CD14-positive monocyte (primary cell): ENCODE measurements at regions not wholly inside any gene's neighbourhood (a gene's known extent, or its start where the extent isn't known, plus 50 kb on each side); places are given as distances from the start of the nearest gene placed in this dataset.

Source experiments
- DNase-seq, 3 donors: peaks; one replicate each; pipeline ENCODE4 v3.0.0-alpha.2; 2011 to 2022
- H2AFZ ChIP-seq: 2 replicates; pipeline ENCODE4 v1.6.0; 2012; ENCODE audit warnings: mild to moderate bottlenecking, low read depth, low read length, inconsistent platforms; ENCODE audit not compliant: insufficient read depth, poor library complexity, severe bottlenecking
- H3K27ac ChIP-seq, 2 donors: 1 replicate in 1 of 2; 2 replicates in 1 of 2; pipeline ENCODE4 v1.5.1; 2012 to 2013; ENCODE audit warnings: low read length in 2 of 2, control low read depth in 1 of 2, inconsistent platforms in 1 of 2, low read depth in 1 of 2, mild to moderate bottlenecking in 1 of 2
- H3K27me3 ChIP-seq, 2 donors: one replicate each; pipeline versions ENCODE4 v1.6.0 to v1.6.1; 2011 to 2013; ENCODE audit warnings: low read length in 2 of 2; ENCODE audit not compliant: control insufficient read depth in 2 of 2, insufficient read depth in 2 of 2
- H3K36me3 ChIP-seq, 2 donors: replicated peaks in 1 of 2; 1 replicate in 1 of 2; 2 replicates in 1 of 2; pipeline versions ENCODE4 v1.5.1 to v1.6.1; 2012 to 2013; ENCODE audit warnings: low read length in 2 of 2, control low read depth in 1 of 2, inconsistent platforms in 1 of 2, mild to moderate bottlenecking in 1 of 2; ENCODE audit not compliant: insufficient read depth in 2 of 2, control insufficient read depth in 1 of 2
- H3K4me1 ChIP-seq, 2 donors: 1 replicate in 1 of 2; 2 replicates in 1 of 2; pipeline versions ENCODE4 v1.5.1 to v1.6.1; 2012 to 2013; ENCODE audit warnings: low read length in 2 of 2, control low read depth in 1 of 2, inconsistent platforms in 1 of 2, mild to moderate bottlenecking in 1 of 2, moderate library complexity in 1 of 2; ENCODE audit not compliant: insufficient read depth in 2 of 2, control insufficient read depth in 1 of 2
- H3K4me2 ChIP-seq: replicated peaks from 2 replicates; pipeline ENCODE3; 2012; ENCODE audit warnings: low read length, moderate library complexity, mild to moderate bottlenecking; ENCODE audit not compliant: poor library complexity, severe bottlenecking; ENCODE audit errors: extremely low read depth
- H3K4me3 ChIP-seq, 3 experiments: fragments of 200-600 bp in 1 of 3; sonication (generic) in 1 of 3; replicated peaks in 1 of 3; 1 replicate in 2 of 3; 2 replicates in 1 of 3; pipeline ENCODE4 v1.5.1; 2011 to 2013; ENCODE audit warnings: low read length in 3 of 3, mild to moderate bottlenecking in 3 of 3, control low read depth in 2 of 3, low read depth in 2 of 3, inconsistent platforms in 1 of 3, moderate library complexity in 1 of 3
- H3K79me2 ChIP-seq: 2 replicates; pipeline ENCODE4 v1.6.0; 2012; ENCODE audit warnings: mild to moderate bottlenecking, control low read depth, inconsistent platforms, low read length, moderate library complexity; ENCODE audit not compliant: insufficient read depth
- H3K9ac ChIP-seq: 2 replicates; pipeline ENCODE4 v1.6.0; 2017; ENCODE audit warnings: low read length, mild to moderate bottlenecking; ENCODE audit not compliant: insufficient read depth, poor library complexity, severe bottlenecking
- H3K9me3 ChIP-seq, 2 donors: replicated peaks in 1 of 2; 1 replicate in 1 of 2; 2 replicates in 1 of 2; pipeline versions ENCODE4 v1.5.1 to v1.6.1; 2012 to 2013; ENCODE audit warnings: low read length in 2 of 2, control low read depth in 1 of 2; ENCODE audit not compliant: control insufficient read depth in 1 of 2, insufficient read depth in 1 of 2
- H4K20me1 ChIP-seq: 2 replicates; pipeline ENCODE4 v1.6.0; 2012; ENCODE audit warnings: mild to moderate bottlenecking, low read length, control low read depth, moderate library complexity; ENCODE audit not compliant: insufficient read depth
- H3K27ac Mint-ChIP-seq, 7 donors: one replicate each; pipeline ENCODE4 v1.8.0; 2020; ENCODE audit warnings: mild to moderate bottlenecking in 7 of 7, mixed read lengths in 7 of 7, moderate library complexity in 6 of 7, inconsistent platforms in 2 of 7
- H3K27me3 Mint-ChIP-seq, 3 donors: one replicate each; pipeline ENCODE4 v1.8.0; 2021 to 2022; ENCODE audit warnings: low read depth in 3 of 3, mild to moderate bottlenecking in 3 of 3, mixed read lengths in 3 of 3, moderate library complexity in 3 of 3, inconsistent platforms in 1 of 3
- H3K36me3 Mint-ChIP-seq, 2 donors: one replicate each; pipeline ENCODE4 v1.8.0; 2020; ENCODE audit warnings: mixed read lengths in 2 of 2, inconsistent platforms in 1 of 2, mild to moderate bottlenecking in 1 of 2
- H3K4me1 Mint-ChIP-seq: one replicate; pipeline ENCODE4 v1.8.0; 2020; ENCODE audit warnings: mild to moderate bottlenecking, mixed read lengths
- H3K4me3 Mint-ChIP-seq, 2 donors: one replicate each; pipeline ENCODE4 v1.8.0; 2020; ENCODE audit warnings: mild to moderate bottlenecking in 2 of 2, mixed read lengths in 2 of 2, moderate library complexity in 1 of 2
- H3K9me3 Mint-ChIP-seq, 7 donors: one replicate each; pipeline ENCODE4 v1.8.0; 2020 to 2022; ENCODE audit warnings: mixed read lengths in 7 of 7, mild to moderate bottlenecking in 6 of 7, moderate library complexity in 6 of 7, inconsistent platforms in 2 of 7
- WGBS: methylation state at CpG from one replicate; pipeline ENCODE4 v1.1.5; 2013; ENCODE audit warnings: missing lambda C conversion rate; ENCODE audit not compliant: insufficient coverage; 5-methylcytosine and 5-hydroxymethylcytosine counted together
- intact Hi-C, 2 donors: fragments of 100-400 bp; cut with micrococcal nuclease; formaldehyde crosslinking; loops; one replicate each; pipeline versions ENCODE4 v1.15.0 to v1.15.1; 2023
- TF ChIP-seq, protein P1 (sequence below): fragments of 200-600 bp; IDR thresholded peaks from one replicate; pipeline ENCODE4 v1.8.0; 2022; ENCODE audit warnings: antibody characterized with exemption, mild to moderate bottlenecking

DNA sequence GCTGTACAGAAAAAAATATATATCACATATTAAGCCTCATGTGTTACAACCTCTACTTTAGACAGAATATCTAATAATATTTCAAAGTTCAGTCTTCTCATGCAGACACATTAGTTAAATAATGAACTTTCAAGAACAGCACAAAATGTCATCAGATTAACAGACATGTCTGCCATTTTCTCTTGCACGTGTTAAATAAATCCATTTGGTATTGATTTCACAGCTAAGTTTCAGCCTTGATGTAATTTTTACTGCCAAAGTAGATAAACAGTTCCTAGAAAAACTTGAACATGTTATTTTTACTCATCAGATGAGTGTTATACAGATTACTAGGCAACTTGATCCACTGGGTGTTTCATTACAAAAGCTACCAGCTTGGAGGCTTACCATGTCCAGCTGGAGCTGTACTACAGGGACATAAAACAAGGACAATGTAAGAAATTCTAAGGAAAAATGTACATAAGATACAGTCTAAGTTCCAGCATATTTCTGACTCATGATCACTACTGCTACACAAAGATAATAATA is 290.7 kb upstream of the DDX18 start:
- DNase-seq, result no peak
- H3K36me3 Mint-ChIP-seq, result no peaks in the 10 kb centered on the region
- H3K27ac ChIP-seq, result no peak overlapping the region
- H3K4me3 Mint-ChIP-seq, result no peak overlapping the region
- H3K9ac ChIP-seq, result no peak overlapping the region
- no peaks in the 10 kb centered on the region for H3K4me1 Mint-ChIP-seq
- H3K79me2 ChIP-seq, result no peaks in the 10 kb centered on the region
- H3K4me3 ChIP-seq, result no peak overlapping the region
- intact Hi-C loops, result no loop called here
- peaks cover 0 to 4% of the 10 kb centered on the region in 2 donors for H3K9me3 ChIP-seq
- H3K27me3 Mint-ChIP-seq, result no peaks in the 10 kb centered on the region
- H3K4me2 ChIP-seq, result no peak overlapping the region
- peaks cover 0 to 20% (median 4%) of the 10 kb centered on the region in 7 donors for H3K9me3 Mint-ChIP-seq
- H3K36me3 ChIP-seq, result no peaks in the 10 kb centered on the region
- TF ChIP-seq, protein P1, sequence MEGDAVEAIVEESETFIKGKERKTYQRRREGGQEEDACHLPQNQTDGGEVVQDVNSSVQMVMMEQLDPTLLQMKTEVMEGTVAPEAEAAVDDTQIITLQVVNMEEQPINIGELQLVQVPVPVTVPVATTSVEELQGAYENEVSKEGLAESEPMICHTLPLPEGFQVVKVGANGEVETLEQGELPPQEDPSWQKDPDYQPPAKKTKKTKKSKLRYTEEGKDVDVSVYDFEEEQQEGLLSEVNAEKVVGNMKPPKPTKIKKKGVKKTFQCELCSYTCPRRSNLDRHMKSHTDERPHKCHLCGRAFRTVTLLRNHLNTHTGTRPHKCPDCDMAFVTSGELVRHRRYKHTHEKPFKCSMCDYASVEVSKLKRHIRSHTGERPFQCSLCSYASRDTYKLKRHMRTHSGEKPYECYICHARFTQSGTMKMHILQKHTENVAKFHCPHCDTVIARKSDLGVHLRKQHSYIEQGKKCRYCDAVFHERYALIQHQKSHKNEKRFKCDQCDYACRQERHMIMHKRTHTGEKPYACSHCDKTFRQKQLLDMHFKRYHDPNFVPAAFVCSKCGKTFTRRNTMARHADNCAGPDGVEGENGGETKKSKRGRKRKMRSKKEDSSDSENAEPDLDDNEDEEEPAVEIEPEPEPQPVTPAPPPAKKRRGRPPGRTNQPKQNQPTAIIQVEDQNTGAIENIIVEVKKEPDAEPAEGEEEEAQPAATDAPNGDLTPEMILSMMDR, result no peak
- no peaks in the 10 kb centered on the region for H3K4me1 ChIP-seq
- H2AFZ ChIP-seq, result no peak overlapping the region
- H3K27me3 ChIP-seq, result no peaks in the 10 kb centered on the region
- no peaks in the 10 kb centered on the region for H4K20me1 ChIP-seq
- no peak overlapping the region for H3K27ac Mint-ChIP-seq
- WGBS, result no CpG with 5 or more reads among the region's 1 CpG

GRCh38 chr2:117536139-117536538 is 278.4 kb upstream of the DDX18 start:
- intact Hi-C loops, result no loop called here
- WGBS, result 53% methylated on average over 2 of the region's 2 CpGs

More at GRCh38 chr2:117536139-117536538, 278.4 kb upstream of the DDX18 start:
- Mint-ChIP-seq H3K27me3 (peaks cover 0 to 2% (median 0%) of the 10 kb centered on the region in 3 donors), H3K9me3 (peaks cover 2 to 16% (median 4%) of the 10 kb centered on the region in 7 donors), H3K4me1 (no peaks in the 10 kb centered on the region), H3K36me3 (no peaks in the 10 kb centered on the region), H3K4me3 (no peak overlapping the region), H3K27ac (no peak overlapping the region)
- no peak overlapping the region for H3K4me2 ChIP-seq
- H3K4me3 ChIP-seq, result no peak overlapping the region
- no peak for DNase-seq
- no peak overlapping the region for H3K9ac ChIP-seq
- no peaks in the 10 kb centered on the region for H3K36me3 ChIP-seq
- H3K9me3 ChIP-seq, result peaks cover 0 to 4% of the 10 kb centered on the region in 2 donors
- no peaks in the 10 kb centered on the region for H3K27me3 ChIP-seq
- H3K79me2 ChIP-seq, result no peaks in the 10 kb centered on the region
- no peaks in the 10 kb centered on the region for H3K4me1 ChIP-seq
- H4K20me1 ChIP-seq, result no peaks in the 10 kb centered on the region
- no peak overlapping the region for H2AFZ ChIP-seq
- TF ChIP-seq, protein P1, result no peak
- no peak overlapping the region for H3K27ac ChIP-seq
